ENCODE measurements at regions not wholly inside any gene's neighbourhood (a gene's known extent, or its start where the extent isn't known, plus 50 kb on each side); places are given as distances from the start of the nearest gene placed in this dataset.

- no peak for ATAC-seq
- TF ChIP-seq ZC3H10 (CRISPR knock-in tag; IDR thresholded peaks at IDR 0.05) (no peak), GLIS3 (CRISPR knock-in tag; IDR thresholded peaks at IDR 0.05) (no peak), TOX (CRISPR knock-in tag; IDR thresholded peaks at IDR 0.05; ENCODE audit: borderline replicate concordance) (no peak), ZNF8 (CRISPR knock-in tag; IDR thresholded peaks at IDR 0.05) (no peak), TSHZ2 (CRISPR knock-in tag; IDR thresholded peaks at IDR 0.05) (no peak), ESRRG (CRISPR knock-in tag; IDR thresholded peaks at IDR 0.05) (no peak)
Measured at GRCh38 chr3:146375219-146375618, 94.1 kb downstream of the PLSCR2 start.

GRCh38 chr3:146374146-146374545 is 95.2 kb downstream of the PLSCR2 start:
- no peak for ATAC-seq
- TF ChIP-seq ZC3H10 (CRISPR knock-in tag; IDR thresholded peaks at IDR 0.05) (no peak), CSDC2 (CRISPR knock-in tag; IDR thresholded peaks at IDR 0.05) (no peak), ZFP3 (CRISPR knock-in tag; IDR thresholded peaks at IDR 0.05) (no peak), ESRRG (CRISPR knock-in tag; IDR thresholded peaks at IDR 0.05) (no peak), BACH2 (CRISPR knock-in tag; IDR thresholded peaks at IDR 0.05; ENCODE audit: borderline replicate concordance) (no peak), ZNF70 (CRISPR knock-in tag; IDR thresholded peaks at IDR 0.05) (no peak), ZNF8 (CRISPR knock-in tag; IDR thresholded peaks at IDR 0.05) (no peak), ISL1 (CRISPR knock-in tag; IDR thresholded peaks at IDR 0.05) (no peak), TCF4 (CRISPR knock-in tag; IDR thresholded peaks at IDR 0.05; ENCODE audit: borderline replicate concordance) (no peak), TOX (CRISPR knock-in tag; IDR thresholded peaks at IDR 0.05; ENCODE audit: borderline replicate concordance) (no peak), RARB (CRISPR knock-in tag; IDR thresholded peaks at IDR 0.05) (no peak), ZFP30 (CRISPR knock-in tag; IDR thresholded peaks at IDR 0.05) (no peak), SNAI2 (CRISPR knock-in tag; IDR thresholded peaks at IDR 0.05) (no peak), ARNTL (CRISPR knock-in tag; IDR thresholded peaks at IDR 0.05; ENCODE audit: borderline replicate concordance, low read depth) (no peak), PATZ1 (CRISPR knock-in tag; IDR thresholded peaks at IDR 0.05; ENCODE audit: borderline replicate concordance) (no peak), OSR1 (CRISPR knock-in tag; IDR thresholded peaks at IDR 0.05) (no peak), CREB5 (CRISPR knock-in tag; IDR thresholded peaks at IDR 0.05; ENCODE audit: low read depth) (no peak), GLIS3 (CRISPR knock-in tag; IDR thresholded peaks at IDR 0.05) (no peak), CSRNP3 (CRISPR knock-in tag; IDR thresholded peaks at IDR 0.05) (no peak), PPARA (CRISPR knock-in tag; IDR thresholded peaks at IDR 0.05; ENCODE audit: borderline replicate concordance) (no peak)

GRCh38 chr3:146371902-146372301 is 97.5 kb downstream of the PLSCR2 start:
- no peak for TF ChIP-seq CREB5 (CRISPR knock-in tag; IDR thresholded peaks at IDR 0.05; ENCODE audit: low read depth)
- no peak for TF ChIP-seq TCF4 (CRISPR knock-in tag; IDR thresholded peaks at IDR 0.05; ENCODE audit: borderline replicate concordance)
- no peak for TF ChIP-seq CSRNP3 (CRISPR knock-in tag; IDR thresholded peaks at IDR 0.05)
- TF ChIP-seq TOX (CRISPR knock-in tag; IDR thresholded peaks at IDR 0.05; ENCODE audit: borderline replicate concordance): no peak
- ATAC-seq: no peak
